NCI-H2227 treated with DMSO at 0.1 percent for 48 hours (cell line): ENCODE measurements at regions not wholly inside any gene's neighbourhood (a gene's known extent, or its start where the extent isn't known, plus 50 kb on each side); places are given as distances from the start of the nearest gene placed in this dataset.
A peak's percentile ranks its signal among the peaks of the same experiment; 100 is the strongest.

Experiments used
- DNase-seq: peaks from one replicate; lab custom pipeline; 2025; lab: John Stamatoyannopoulos, UW

GRCh38 chr2:144333143-144333555 is 186.8 kb downstream of the ZEB2 start:
- no peak for DNase-seq

GRCh38 chr2:144332356-144333142 is 187.4 kb downstream of the ZEB2 start:
- DNase-seq = peak; percentile 97

- peak; percentile 97 for DNase-seq
These were observed 188.1 kb downstream of the ZEB2 start for GRCh38 chr2:144331674-144332355.

GRCh38 chr2:144330951-144331673 is 188.8 kb downstream of the ZEB2 start:
- DNase-seq = peak; percentile 38

GRCh38 chr2:144329472-144329871 is 190.4 kb downstream of the ZEB2 start:
- no peak for DNase-seq

GRCh38 chr2:144328938-144329337 is 191.0 kb downstream of the ZEB2 start:
- no peak for DNase-seq

- DNase-seq = no peak
These were observed 193.1 kb downstream of the ZEB2 start for GRCh38 chr2:144326825-144327224.

- DNase-seq = no peak
These were observed 194.8 kb downstream of the ZEB2 start for GRCh38 chr2:144325086-144325485.

GRCh38 chr2:144324446-144325045 is 195.4 kb downstream of the ZEB2 start:
- DNase-seq = no peak

GRCh38 chr2:144323946-144324345 is 196.0 kb downstream of the ZEB2 start:
- DNase-seq = no peak

GRCh38 chr2:144322379-144322778 is 197.5 kb downstream of the ZEB2 start:
- DNase-seq = no peak

GRCh38 chr2:144320491-144320890 is 199.4 kb downstream of the ZEB2 start:
- DNase-seq = no peak

GRCh38 chr2:144317071-144317738 is 202.7 kb downstream of the ZEB2 start:
- DNase-seq = no peak

- DNase-seq = no peak
These were observed 208.9 kb downstream of the ZEB2 start for GRCh38 chr2:144310889-144311608.

- DNase-seq = no peak
These were observed 209.4 kb downstream of the ZEB2 start for GRCh38 chr2:144310484-144310883.

GRCh38 chr2:144307711-144308110 is 212.2 kb downstream of the ZEB2 start:
- DNase-seq = no peak

GRCh38 chr2:144304202-144304601 is 215.7 kb downstream of the ZEB2 start:
- DNase-seq = no peak

- DNase-seq = no peak
These were observed 219.3 kb downstream of the ZEB2 start for GRCh38 chr2:144300632-144301031.

GRCh38 chr2:144290276-144290675 is 229.6 kb downstream of the ZEB2 start:
- no peak for DNase-seq

- DNase-seq = no peak
These were observed 231.5 kb downstream of the ZEB2 start for GRCh38 chr2:144288438-144288837.

GRCh38 chr2:144285324-144285723 is 234.6 kb downstream of the ZEB2 start:
- DNase-seq = no peak
